Gastroesophageal sphincter (tissue), 3 donors: ENCODE measurements at regions not wholly inside any gene's neighbourhood (a gene's known extent, or its start where the extent isn't known, plus 50 kb on each side); places are given as distances from the start of the nearest gene placed in this dataset.
"Not testable (repeated sequence)": the region's sequence is repeated elsewhere in the genome, so short reads cannot be mapped to it uniquely, and the experiment has no call there.

Experiments
- CTCF ChIP-seq, 4 experiments: fragments of 200-600 bp in 2 of 4; fragments of 450-650 bp in 2 of 4; sonication (generic) in 1 of 4; IDR thresholded peaks; one replicate each; pipeline ENCODE4 v1.5.1; 2017 to 2019; ENCODE audit warnings: antibody characterized with exemption in 4 of 4, mild to moderate bottlenecking in 2 of 4, moderate library complexity in 2 of 4
- EP300 ChIP-seq: sonication (generic); formaldehyde crosslinking; IDR thresholded peaks from one replicate; pipeline ENCODE4 v1.6.1; 2017; ENCODE audit warnings: antibody characterized with exemption, mild to moderate bottlenecking
- POLR2A ChIP-seq, 2 donors: fragments of 450-650 bp; IDR thresholded peaks; one replicate each; pipeline ENCODE4 v1.6.1; 2017; ENCODE audit warnings: antibody characterized with exemption in 2 of 2, mild to moderate bottlenecking in 2 of 2, moderate library complexity in 1 of 2

- TF ChIP-seq CTCF (IDR thresholded peaks at IDR 0.05); EP300; POLR2A (IDR thresholded peaks at IDR 0.05): not testable (repeated sequence)
These were observed 757.1 kb upstream of the TPTE start for GRCh38 chr21:9764294-9764693.
